Loucy (cell line): ENCODE measurements at regions not wholly inside any gene's neighbourhood (a gene's known extent, or its start where the extent isn't known, plus 50 kb on each side); places are given as distances from the start of the nearest gene placed in this dataset.

Experiments
- CTCF ChIP-seq: fragments of 200-600 bp; sonication (generic); conservative IDR thresholded peaks from 2 replicates; pipeline ENCODE4 v1.5.1; 2014; ENCODE audit warnings: mild to moderate bottlenecking, antibody characterized with exemption, low read length
- EZH2phosphoT487 ChIP-seq: fragments of 200-600 bp; IDR thresholded peaks from 2 replicates; pipeline ENCODE4 v1.6.1; 2018; ENCODE audit warnings: antibody characterized with exemption, mild to moderate bottlenecking, moderate library complexity, borderline replicate concordance

- TF ChIP-seq CTCF (no peak), EZH2phosphoT487 (no peak)
Measured at GRCh38 chr4:126851391-126851790, 781.4 kb upstream of the INTU start.
